ENCODE measurements at regions not wholly inside any gene's neighbourhood (a gene's known extent, or its start where the extent isn't known, plus 50 kb on each side); places are given as distances from the start of the nearest gene placed in this dataset.

DNA sequence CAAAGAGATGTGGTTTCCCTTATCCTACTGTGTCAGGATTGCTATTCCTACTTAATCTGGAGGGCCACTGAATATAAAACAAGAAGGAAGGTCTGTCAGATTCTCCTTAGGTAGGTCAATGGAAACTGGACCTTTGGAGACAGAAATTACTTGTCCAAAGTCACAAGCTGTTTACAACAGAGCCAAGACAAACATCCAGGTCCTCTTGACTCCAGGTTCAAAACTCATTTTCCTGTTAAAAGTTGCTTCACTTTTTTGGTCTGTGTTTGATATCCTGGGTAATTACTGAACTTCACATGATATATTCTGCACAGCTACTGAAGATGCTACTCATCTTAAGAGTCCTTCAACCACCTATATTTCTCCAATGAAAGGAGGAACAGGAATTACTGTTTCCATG lies 81.2 kb upstream of the ARHGAP32 start:
- in situ Hi-C loops (cut with HindIII; ENCODE audit: low sequenced_read_pairs), result no loop called here

DNA sequence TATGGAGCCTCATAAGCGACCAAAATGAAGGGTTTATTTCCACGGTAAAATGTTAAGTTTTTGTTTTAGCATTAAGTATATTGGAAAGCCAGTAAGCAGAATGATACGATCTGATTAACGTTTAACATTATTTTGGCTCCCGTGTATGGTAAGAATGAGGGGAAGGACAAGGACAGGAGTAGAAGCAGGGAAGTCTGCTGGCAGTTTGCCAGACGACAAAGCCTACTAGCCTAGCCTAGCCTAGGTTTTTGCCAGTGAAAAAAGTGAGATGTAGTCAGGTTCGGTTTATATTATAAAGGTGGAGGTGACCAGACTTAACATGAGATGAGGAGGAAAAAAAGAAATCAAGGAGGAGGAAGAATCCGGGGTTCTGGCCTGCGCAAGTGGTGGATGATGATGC lies 78.9 kb upstream of the ARHGAP32 start:
- in situ Hi-C loops (cut with HindIII; ENCODE audit: low sequenced_read_pairs), result no loop called here

DNA sequence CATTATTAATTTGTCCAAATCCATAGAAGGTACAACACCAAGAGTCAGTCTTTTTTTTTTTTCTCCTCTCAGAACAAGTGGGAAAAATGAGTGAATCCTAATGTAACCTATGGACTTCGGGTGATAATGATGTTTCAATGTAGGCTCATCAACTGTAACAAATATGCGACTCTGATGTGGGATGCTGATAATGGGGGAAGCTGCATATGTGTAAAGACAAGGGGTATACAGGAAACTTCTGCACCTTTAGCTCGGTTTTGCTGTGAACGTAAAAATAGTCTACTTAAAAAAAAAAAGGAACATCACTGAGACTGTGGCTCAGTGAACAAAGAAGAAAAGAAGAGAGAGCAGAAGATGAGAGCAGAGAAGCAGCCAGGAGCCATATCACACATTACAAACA lies 78.3 kb upstream of the ARHGAP32 start:
- in situ Hi-C loops (cut with HindIII; ENCODE audit: low sequenced_read_pairs), result no loop called here

DNA sequence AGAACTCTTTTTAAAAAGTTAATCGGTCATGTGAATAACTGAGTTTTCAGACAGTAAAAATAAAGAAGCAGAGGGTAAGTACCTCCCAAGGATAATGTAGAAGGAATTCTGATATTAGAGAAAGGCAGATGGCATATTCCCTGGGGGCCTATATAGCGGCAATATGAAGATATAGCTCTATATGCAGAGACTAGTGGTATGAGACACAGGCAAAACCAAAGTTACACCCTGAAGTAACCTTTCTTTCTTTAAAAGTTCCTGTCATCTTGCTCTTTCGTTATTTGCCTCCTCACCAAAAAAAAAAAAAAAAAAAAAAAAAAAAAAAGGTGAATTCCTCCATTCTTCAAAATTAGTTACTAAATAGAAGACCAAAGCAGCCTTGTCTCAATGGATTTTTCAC lies 76.2 kb upstream of the ARHGAP32 start:
- in situ Hi-C loops (cut with HindIII; ENCODE audit: low sequenced_read_pairs), result no loop called here

DNA sequence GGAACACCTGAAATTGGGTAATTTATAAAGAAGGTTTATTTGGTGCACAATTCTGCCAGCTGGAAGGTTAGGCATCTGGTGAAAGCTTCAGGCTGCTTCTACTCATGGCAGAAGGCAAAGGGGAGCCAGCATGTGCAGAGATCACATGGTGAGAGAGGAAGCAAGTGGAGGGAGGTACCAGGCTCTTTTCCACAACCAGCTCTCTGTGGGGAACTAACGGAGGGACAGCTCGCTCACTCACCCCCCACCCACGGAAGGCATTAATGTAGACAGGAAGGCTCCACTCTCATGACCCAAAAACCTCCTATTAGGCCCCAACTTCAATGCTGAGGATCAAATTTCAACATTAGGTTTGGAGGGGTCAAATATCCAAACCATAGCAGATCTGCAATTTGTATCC lies 75.6 kb upstream of the ARHGAP32 start:
- in situ Hi-C loops (cut with HindIII; ENCODE audit: low sequenced_read_pairs), result no loop called here

DNA sequence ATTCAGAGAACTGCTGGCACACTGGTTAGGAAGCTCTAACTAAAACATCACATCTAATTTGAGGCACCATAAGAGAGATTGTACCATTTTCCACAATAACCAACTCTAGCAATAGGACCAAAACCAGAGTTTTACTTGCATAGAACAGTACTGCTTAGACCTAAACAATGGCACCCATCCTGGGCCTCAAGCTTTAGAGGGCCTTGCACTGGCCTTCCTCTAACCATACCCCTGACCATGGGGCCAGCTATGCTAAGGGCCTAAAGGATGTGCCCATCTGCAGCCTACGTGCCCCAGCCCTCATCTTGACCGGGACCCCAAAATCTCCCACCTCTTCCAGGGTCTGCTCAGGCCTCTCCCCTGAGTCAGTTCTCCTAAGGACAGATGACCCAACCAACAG lies 74.4 kb upstream of the ARHGAP32 start:
- in situ Hi-C loops (cut with HindIII; ENCODE audit: low sequenced_read_pairs), result no loop called here

DNA sequence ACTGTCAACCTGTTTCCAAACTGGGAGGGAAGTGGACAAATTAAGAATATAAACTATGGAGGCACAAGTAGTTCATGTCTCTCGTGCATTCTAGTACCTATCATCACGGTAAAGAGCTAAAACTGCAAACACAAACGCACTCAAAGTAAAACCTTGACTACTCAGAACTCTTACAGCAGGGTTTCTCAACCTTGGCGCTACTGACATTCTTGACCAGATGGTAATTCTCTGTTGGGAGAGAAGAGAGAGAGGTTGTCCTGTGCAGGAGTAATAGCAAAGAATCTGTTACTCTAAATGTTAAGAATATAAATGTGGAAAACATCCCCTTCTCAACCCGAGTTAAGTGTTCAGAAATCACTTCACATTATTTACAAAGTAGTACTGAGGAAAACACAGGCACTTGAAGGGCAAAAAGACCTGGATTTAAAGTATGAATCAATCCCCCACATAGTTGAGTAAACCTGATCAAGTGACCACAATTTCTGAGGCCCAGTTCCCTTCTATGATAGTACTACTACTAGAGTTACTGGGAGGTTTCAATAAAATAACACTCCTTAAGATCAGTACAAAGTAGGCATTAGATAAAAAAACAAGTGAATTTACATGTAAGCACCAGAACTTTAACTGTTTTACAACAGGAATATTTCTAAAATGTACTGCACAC lies 73.1 kb upstream of the ARHGAP32 start:
- in situ Hi-C loops (cut with HindIII; ENCODE audit: low sequenced_read_pairs), result no loop called here

DNA sequence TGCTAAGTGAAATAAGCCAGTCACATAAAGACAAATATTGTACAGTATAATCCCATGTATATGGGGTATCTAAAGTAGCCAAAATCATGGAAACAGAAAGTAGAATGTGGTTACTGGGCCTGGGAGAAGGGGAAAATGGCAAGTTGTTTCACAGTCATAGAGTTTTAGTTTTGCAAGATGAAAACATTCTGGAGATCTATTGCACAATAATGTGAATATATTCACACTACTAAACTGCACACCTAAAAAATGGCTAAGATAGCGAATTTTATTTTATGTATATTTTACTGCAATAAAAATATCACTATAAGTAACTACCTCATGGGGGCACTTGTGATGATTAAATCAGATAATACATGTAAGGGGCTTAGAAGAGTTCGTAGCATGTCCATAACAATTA lies 72.0 kb upstream of the ARHGAP32 start:
- in situ Hi-C loops (cut with HindIII; ENCODE audit: low sequenced_read_pairs), result no loop called here

DNA sequence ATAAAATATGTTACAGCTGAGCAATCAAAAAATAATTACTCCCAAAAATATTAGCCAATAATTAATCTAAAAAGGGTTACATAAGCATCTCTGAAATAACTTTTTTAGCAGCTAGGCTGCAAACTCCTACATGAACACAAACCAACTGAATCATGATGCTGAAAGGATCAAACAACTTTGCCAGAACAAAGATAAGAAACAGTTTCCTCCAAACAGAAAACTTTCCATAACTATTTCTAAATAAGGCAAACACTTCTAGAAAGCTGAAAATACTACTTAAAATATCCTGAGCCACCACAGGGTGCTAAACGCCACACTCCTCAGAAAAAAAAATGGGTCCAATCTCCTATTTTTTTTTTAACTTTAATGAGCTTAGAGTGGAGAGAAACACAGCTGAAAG lies 68.6 kb upstream of the ARHGAP32 start:
- in situ Hi-C loops (cut with HindIII; ENCODE audit: low sequenced_read_pairs), result no loop called here

DNA sequence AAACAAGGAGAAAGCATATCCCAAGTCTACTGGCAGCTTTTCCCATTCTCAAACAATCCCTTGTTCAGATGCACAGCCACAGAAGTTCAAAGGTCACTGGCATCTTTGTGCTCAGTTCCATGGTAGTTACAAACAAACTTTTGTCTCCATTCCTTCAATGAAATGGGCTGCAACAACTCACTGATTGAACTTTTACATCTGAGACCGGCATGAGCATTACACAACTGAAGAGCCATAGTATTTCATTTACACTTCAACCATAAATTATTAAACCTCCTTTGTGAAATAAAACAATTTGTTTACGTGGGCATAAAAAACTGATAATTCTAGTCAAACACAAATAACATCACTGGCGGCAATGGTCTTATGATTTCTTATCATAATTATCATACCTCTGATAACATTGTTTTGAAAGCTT lies 67.8 kb upstream of the ARHGAP32 start:
- in situ Hi-C loops (cut with HindIII; ENCODE audit: low sequenced_read_pairs), result no loop called here

DNA sequence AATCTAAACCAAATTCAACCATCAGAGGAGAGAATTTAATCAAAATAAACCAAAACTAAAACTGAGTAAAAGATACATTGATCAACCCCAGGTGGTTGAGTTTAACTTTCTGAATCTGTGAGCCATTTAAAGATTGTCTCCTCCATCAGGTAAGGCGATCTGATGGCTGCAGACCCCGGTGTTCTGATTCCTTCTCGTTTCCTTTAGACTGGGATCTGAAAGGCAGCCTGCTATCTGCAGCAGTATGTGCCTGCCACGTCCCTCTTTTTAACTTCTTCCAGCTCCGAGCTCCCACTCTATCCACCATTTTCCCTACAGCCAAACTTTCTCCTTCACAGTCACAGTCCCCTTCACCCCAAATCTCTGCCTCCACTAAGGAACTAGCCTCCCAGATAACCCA lies 66.1 kb upstream of the ARHGAP32 start:
- in situ Hi-C loops (cut with HindIII; ENCODE audit: low sequenced_read_pairs), result no loop called here

DNA sequence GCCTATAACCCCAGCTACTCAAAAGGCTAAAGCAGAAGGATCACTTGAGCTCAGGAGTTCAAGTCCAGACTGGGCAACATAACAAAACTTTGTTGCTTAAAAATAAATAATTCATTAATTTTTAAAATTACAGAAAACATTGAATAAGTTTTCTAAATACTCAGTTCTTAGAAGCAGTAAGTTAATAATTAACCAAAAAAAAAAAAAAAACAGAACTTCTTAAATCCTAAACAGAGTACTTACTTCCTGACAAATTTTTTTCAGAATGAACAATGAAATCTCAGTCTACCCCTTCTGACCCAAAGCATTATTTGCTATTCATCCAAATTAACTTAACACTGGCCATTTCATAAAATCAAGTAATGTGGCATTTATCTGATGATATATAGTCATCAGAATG lies 65.4 kb upstream of the ARHGAP32 start:
- in situ Hi-C loops (cut with HindIII; ENCODE audit: low sequenced_read_pairs), result no loop called here

DNA sequence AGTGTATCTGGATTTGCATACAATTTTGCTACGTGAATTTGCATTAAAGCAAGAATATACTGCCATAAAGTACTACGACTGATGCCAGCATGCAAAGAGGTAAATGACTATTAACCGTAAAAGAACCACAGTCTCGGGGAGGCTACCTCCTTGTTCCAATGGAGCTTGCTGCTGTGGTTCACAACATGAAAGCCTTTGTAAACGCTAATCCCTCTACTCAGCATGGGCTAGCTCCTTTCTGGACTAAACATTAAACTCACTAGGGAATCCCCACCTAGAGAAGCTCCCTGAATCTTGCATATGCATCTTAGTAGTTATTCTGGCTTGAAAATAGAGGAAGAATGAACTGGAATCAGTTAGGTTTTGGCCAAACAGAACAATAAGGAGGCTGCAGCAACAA lies 60.5 kb upstream of the ARHGAP32 start:
- in situ Hi-C loops (cut with HindIII; ENCODE audit: low sequenced_read_pairs), result no loop called here

DNA sequence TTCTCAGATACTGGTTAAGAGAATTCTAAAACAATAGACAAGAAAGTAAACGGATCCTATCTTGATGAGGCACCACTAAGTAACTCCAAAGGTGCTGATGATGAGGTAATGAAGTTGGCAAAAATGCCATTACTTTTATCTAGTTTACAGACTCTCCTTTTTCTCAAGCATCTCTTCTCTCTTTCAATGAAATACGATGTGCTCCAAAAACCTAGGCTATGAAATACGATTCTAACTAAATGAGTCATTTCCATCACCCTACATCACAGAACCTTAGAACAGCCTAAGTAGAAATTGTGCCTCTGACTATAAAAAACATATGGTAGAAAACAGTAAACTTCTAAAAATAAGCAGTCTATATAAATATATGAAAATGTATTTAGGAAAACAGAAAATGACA lies 58.9 kb upstream of the ARHGAP32 start:
- in situ Hi-C loops (cut with HindIII; ENCODE audit: low sequenced_read_pairs), result no loop called here

DNA sequence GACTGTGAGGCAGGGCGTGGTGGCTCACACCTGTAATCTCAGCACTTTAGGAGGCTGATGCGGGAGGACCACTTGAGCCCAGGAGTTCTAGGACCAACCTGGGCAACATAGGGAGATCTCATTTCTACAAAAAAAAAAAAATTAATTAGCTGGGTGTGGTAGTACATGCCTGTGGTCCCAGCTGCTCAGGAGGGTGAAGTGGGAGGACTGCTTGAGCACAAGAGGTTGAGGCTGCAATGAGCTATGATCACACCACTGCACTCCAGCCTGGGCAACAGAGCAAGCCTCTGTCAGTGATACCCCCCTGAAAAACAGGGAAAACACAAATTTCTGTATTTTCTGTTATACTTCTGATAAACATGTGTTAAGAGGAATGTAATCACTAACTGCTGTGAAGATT lies 57.8 kb upstream of the ARHGAP32 start:
- in situ Hi-C loops (cut with HindIII; ENCODE audit: low sequenced_read_pairs), result no loop called here

DNA sequence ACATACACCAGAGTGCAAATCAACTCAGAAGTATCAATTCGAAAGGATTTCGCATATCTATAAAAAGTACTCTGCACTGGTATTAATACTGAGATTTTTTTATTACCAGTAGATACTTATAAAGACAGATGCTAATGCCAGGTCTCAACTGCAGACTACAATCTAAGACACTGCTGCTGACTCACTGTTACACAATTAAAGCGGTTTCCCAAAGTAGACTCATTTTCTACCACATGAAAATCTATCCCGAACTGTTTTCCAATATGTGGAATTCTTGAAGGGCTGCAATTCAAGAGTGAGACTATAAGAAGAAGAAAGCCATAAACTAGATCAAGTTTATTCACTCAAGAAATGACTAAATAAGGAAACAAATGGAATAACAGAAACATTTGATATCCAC lies 57.2 kb upstream of the ARHGAP32 start:
- in situ Hi-C loops (cut with HindIII; ENCODE audit: low sequenced_read_pairs), result no loop called here

DNA sequence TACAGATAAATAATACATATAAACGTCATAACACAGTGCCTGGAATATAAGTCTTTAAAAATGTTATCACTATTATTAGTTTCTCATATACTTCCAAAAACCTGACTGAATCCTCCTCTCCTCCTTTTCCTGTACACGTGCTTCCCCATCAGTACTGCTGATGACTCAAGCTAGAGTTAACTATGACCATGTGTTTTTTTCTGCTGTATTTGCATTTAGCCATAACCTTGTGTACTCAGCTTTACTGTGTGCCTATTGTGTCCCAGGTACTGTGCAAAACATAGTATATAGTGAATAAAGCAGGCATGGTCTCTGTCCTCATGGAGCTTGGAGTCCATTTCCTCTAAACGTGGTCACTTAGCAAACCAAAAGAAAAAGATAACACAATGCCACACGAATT lies 56.5 kb upstream of the ARHGAP32 start:
- in situ Hi-C loops (cut with HindIII; ENCODE audit: low sequenced_read_pairs), result no loop called here

DNA sequence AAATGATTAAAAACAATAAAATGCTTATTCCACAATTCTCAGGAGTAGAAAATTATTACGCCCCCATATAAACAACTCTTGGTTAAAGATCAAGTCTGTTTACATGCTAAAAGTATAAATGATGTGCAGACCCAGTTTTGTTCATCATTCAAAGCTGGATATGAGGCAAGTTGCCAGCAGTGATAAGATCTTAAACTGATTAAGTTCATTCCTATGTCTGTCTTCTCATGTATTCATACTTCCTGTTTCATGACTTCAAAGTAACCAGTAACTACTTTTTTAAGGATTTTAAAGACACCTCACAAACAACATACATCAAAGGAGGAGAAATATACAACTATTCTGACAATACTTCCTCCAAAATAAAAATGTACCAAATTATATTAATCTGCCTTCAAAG lies 55.0 kb upstream of the ARHGAP32 start:
- in situ Hi-C loops (cut with HindIII; ENCODE audit: low sequenced_read_pairs), result no loop called here

DNA sequence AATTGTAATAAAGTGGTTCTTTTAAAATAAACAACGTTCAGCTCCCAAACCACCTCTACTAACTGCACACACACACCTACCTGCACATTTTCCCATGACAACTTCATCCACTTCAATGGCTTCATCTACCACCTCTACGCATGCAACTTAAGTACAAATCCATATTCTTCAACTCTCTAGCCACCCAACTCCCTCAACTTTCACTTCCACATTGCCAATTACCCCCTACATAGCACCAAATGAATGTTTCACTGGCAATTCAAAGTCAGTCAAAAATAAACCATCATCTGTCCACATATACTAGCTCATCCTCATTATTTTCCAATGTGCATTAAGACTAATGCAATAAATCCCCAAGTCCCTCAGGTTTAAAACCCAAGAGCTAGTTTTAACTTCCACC lies 50.7 kb upstream of the ARHGAP32 start:
- in situ Hi-C loops (cut with HindIII; ENCODE audit: low sequenced_read_pairs), result no loop called here
